ENCODE measurements at regions not wholly inside any gene's neighbourhood (a gene's known extent, or its start where the extent isn't known, plus 50 kb on each side); places are given as distances from the start of the nearest gene placed in this dataset.

GRCh38 chr11:23556163-23556750, 696.0 kb upstream of the CCDC179 start:
- TF ChIP-seq, protein P1, sequence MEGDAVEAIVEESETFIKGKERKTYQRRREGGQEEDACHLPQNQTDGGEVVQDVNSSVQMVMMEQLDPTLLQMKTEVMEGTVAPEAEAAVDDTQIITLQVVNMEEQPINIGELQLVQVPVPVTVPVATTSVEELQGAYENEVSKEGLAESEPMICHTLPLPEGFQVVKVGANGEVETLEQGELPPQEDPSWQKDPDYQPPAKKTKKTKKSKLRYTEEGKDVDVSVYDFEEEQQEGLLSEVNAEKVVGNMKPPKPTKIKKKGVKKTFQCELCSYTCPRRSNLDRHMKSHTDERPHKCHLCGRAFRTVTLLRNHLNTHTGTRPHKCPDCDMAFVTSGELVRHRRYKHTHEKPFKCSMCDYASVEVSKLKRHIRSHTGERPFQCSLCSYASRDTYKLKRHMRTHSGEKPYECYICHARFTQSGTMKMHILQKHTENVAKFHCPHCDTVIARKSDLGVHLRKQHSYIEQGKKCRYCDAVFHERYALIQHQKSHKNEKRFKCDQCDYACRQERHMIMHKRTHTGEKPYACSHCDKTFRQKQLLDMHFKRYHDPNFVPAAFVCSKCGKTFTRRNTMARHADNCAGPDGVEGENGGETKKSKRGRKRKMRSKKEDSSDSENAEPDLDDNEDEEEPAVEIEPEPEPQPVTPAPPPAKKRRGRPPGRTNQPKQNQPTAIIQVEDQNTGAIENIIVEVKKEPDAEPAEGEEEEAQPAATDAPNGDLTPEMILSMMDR (IDR thresholded peaks at IDR 0.05; ENCODE audit: low read length): no peak
- TF ChIP-seq EZH2phosphoT487 (IDR thresholded peaks at IDR 0.05; ENCODE audit: low read length) (no peak), EZH2 (optimal IDR thresholded peaks at IDR 0.05; ENCODE audit: low read depth, low read length) (no peak)

Data from MM.1S (cell line).